Left hindlimb (tissue), 1 donor: ENCODE measurements at regions not wholly inside any gene's neighbourhood (a gene's known extent, or its start where the extent isn't known, plus 50 kb on each side); places are given as distances from the start of the nearest gene placed in this dataset.
"Not testable (repeated sequence)": the region's sequence is repeated elsewhere in the genome, so short reads cannot be mapped to it uniquely, and the experiment has no call there.

Source experiments
- DNase-seq: peaks from one replicate; pipeline ENCODE4 v3.0.0-alpha.2; 2018

- DNase-seq = no peak
Measured at GRCh38 chr17:51439395-51440229, 179.3 kb downstream of the UTP18 start.

- DNase-seq = no peak
Measured at GRCh38 chr17:51441431-51441830, 181.1 kb downstream of the UTP18 start.

- no peak for DNase-seq
Measured at GRCh38 chr17:51442088-51442865, 181.9 kb downstream of the UTP18 start.

- DNase-seq = no peak
Measured at GRCh38 chr17:51443646-51444045, 183.3 kb downstream of the UTP18 start.

GRCh38 chr17:51445946-51446345 is 185.6 kb downstream of the UTP18 start:
- DNase-seq = no peak

- no peak for DNase-seq
Measured at GRCh38 chr17:51454456-51454978, 194.2 kb downstream of the UTP18 start.

- DNase-seq = no peak
Measured at GRCh38 chr17:51455211-51455610, 194.9 kb downstream of the UTP18 start.

- no peak for DNase-seq
Measured at GRCh38 chr17:51455931-51456330, 195.6 kb downstream of the UTP18 start.

GRCh38 chr17:51456942-51457341 is 196.6 kb downstream of the UTP18 start:
- DNase-seq = no peak

GRCh38 chr17:51461578-51462004 is 201.2 kb downstream of the UTP18 start:
- peak; percentile 56 for DNase-seq

- DNase-seq = no peak
Measured at GRCh38 chr17:51463353-51463752, 203.0 kb downstream of the UTP18 start.

- no peak for DNase-seq
Measured at GRCh38 chr17:51467336-51467735, 207.0 kb downstream of the UTP18 start.

- DNase-seq = no peak
Measured at GRCh38 chr17:51472670-51473205, 212.4 kb downstream of the UTP18 start.

- DNase-seq = no peak
Measured at GRCh38 chr17:51474764-51475163, 214.4 kb downstream of the UTP18 start.

- no peak for DNase-seq
Measured at GRCh38 chr17:51475730-51476129, 215.4 kb downstream of the UTP18 start.

GRCh38 chr17:51479303-51479702 is 219.0 kb downstream of the UTP18 start:
- no peak for DNase-seq

GRCh38 chr17:51481370-51481769 is 221.0 kb downstream of the UTP18 start:
- no peak for DNase-seq

- DNase-seq = not testable (repeated sequence)
Measured at GRCh38 chr17:51482248-51482647, 221.9 kb downstream of the UTP18 start.

- no peak for DNase-seq
Measured at GRCh38 chr17:51486091-51486490, 225.7 kb downstream of the UTP18 start.

- DNase-seq = no peak
Measured at GRCh38 chr17:51486885-51487520, 226.7 kb downstream of the UTP18 start.

- no peak for DNase-seq
Measured at GRCh38 chr17:51487947-51488346, 227.6 kb downstream of the UTP18 start.

- no peak for DNase-seq
Measured at GRCh38 chr17:51491416-51491815, 231.1 kb downstream of the UTP18 start.

GRCh38 chr17:51493206-51493605 is 232.9 kb downstream of the UTP18 start:
- DNase-seq = no peak
